ENCODE measurements at regions not wholly inside any gene's neighbourhood (a gene's known extent, or its start where the extent isn't known, plus 50 kb on each side); places are given as distances from the start of the nearest gene placed in this dataset.

- TF ChIP-seq GABPB1 (CRISPR knock-in tag; IDR thresholded peaks at IDR 0.05) = no peak
- no peak for TF ChIP-seq SOX15 (CRISPR knock-in tag; IDR thresholded peaks at IDR 0.05)
- TF ChIP-seq FOXK1 (CRISPR knock-in tag; IDR thresholded peaks at IDR 0.05) = no peak
- TF ChIP-seq ZNF532 (CRISPR knock-in tag; IDR thresholded peaks at IDR 0.05; ENCODE audit: borderline replicate concordance) = no peak
- TF ChIP-seq ATF6 (CRISPR knock-in tag; IDR thresholded peaks at IDR 0.05) = no peak
- TF ChIP-seq ETV6 (CRISPR knock-in tag; IDR thresholded peaks at IDR 0.05) = no peak
- no peak for TF ChIP-seq SP1 (CRISPR knock-in tag; conservative IDR thresholded peaks at IDR 0.05)
These were observed 359.8 kb upstream of the SETBP1 start (continued) for GRCh38 chr18:44320619-44321460.

- Mint-ChIP-seq H3K4me1 (no peaks in the 10 kb centered on the region), H3K27me3 (ENCODE audit: low read depth) (no peaks in the 10 kb centered on the region), H3K27ac (no peak overlapping the region), H3K36me3 (no peaks in the 10 kb centered on the region), H3K9me3 (peaks cover 10% of the 10 kb centered on the region), H3K4me3 (no peak overlapping the region)
- ChIA-PET CTCF (no interaction called here), POLR2A (no interaction called here)
- no peak for DNase-seq (ENCODE audit: low spot score)
- no peak for TF ChIP-seq FOXK1 (CRISPR knock-in tag; IDR thresholded peaks at IDR 0.05)
- no peak for TF ChIP-seq ZNF232 (CRISPR knock-in tag; IDR thresholded peaks at IDR 0.05)
- no peak for TF ChIP-seq ETV6 (CRISPR knock-in tag; IDR thresholded peaks at IDR 0.05)
- TF ChIP-seq MYBL2 (CRISPR knock-in tag; IDR thresholded peaks at IDR 0.05) = no peak
- no peak for TF ChIP-seq IRF1 (CRISPR knock-in tag; IDR thresholded peaks at IDR 0.05)
- TF ChIP-seq ZSCAN18 (CRISPR knock-in tag; IDR thresholded peaks at IDR 0.05) = no peak
- no peak for TF ChIP-seq GTF2I (CRISPR knock-in tag; conservative IDR thresholded peaks at IDR 0.05)
- TF ChIP-seq SMAD4 (CRISPR knock-in tag; IDR thresholded peaks at IDR 0.05) = no peak
- no peak for TF ChIP-seq ZNF532 (CRISPR knock-in tag; IDR thresholded peaks at IDR 0.05; ENCODE audit: borderline replicate concordance)
- TF ChIP-seq NFYB (CRISPR knock-in tag; conservative IDR thresholded peaks at IDR 0.05; ENCODE audit: low read depth) = no peak
- ATAC-seq = no peak
These were observed 358.7 kb upstream of the SETBP1 start for GRCh38 chr18:44321868-44322590.
